ENCODE measurements at regions not wholly inside any gene's neighbourhood (a gene's known extent, or its start where the extent isn't known, plus 50 kb on each side); places are given as distances from the start of the nearest gene placed in this dataset.
"Not testable (repeated sequence)": the region's sequence is repeated elsewhere in the genome, so short reads cannot be mapped to it uniquely, and the experiment has no call there.

- H3K9me3 Mint-ChIP-seq (ENCODE audit: low read depth, unreplicated experiment); H3K36me3 Mint-ChIP-seq (ENCODE audit: insufficient read depth, unreplicated experiment); H3K27ac Mint-ChIP-seq (ENCODE audit: unreplicated experiment); H3K4me3 Mint-ChIP-seq (ENCODE audit: low read depth, unreplicated experiment); BruUV-seq (replicated peaks); H3K27me3 Mint-ChIP-seq (ENCODE audit: unreplicated experiment); CTCF ChIA-PET; H3K4me1 Mint-ChIP-seq (ENCODE audit: low read depth, unreplicated experiment); DNase-seq; intact Hi-C loops (cut with micrococcal nuclease; ENCODE audit: unreplicated experiment): not testable (repeated sequence)
Observed at GRCh38 chr18:14989569-14989968, 241.6 kb downstream of the ANKRD30B start.

GRCh38 chr18:14991934-14992445, 244.0 kb downstream of the ANKRD30B start:
- H3K4me1 Mint-ChIP-seq (ENCODE audit: low read depth, unreplicated experiment); CTCF ChIA-PET; H3K4me3 Mint-ChIP-seq (ENCODE audit: low read depth, unreplicated experiment); H3K27me3 Mint-ChIP-seq (ENCODE audit: unreplicated experiment); DNase-seq; intact Hi-C loops (cut with micrococcal nuclease; ENCODE audit: unreplicated experiment); H3K27ac Mint-ChIP-seq (ENCODE audit: unreplicated experiment); H3K36me3 Mint-ChIP-seq (ENCODE audit: insufficient read depth, unreplicated experiment); H3K9me3 Mint-ChIP-seq (ENCODE audit: low read depth, unreplicated experiment); BruUV-seq (replicated peaks): not testable (repeated sequence)
- TF ChIP-seq CTCF (IDR thresholded peaks at IDR 0.05; ENCODE audit: unreplicated experiment), result peak; percentile 16

GRCh38 chr18:14992758-14993157, 244.8 kb downstream of the ANKRD30B start:
- DNase-seq; CTCF ChIA-PET; H3K27me3 Mint-ChIP-seq (ENCODE audit: unreplicated experiment); BruUV-seq (replicated peaks); H3K36me3 Mint-ChIP-seq (ENCODE audit: insufficient read depth, unreplicated experiment); H3K9me3 Mint-ChIP-seq (ENCODE audit: low read depth, unreplicated experiment); H3K4me3 Mint-ChIP-seq (ENCODE audit: low read depth, unreplicated experiment); H3K4me1 Mint-ChIP-seq (ENCODE audit: low read depth, unreplicated experiment); H3K27ac Mint-ChIP-seq (ENCODE audit: unreplicated experiment); intact Hi-C loops (cut with micrococcal nuclease; ENCODE audit: unreplicated experiment): not testable (repeated sequence)

GRCh38 chr18:14995023-14995422, 247.1 kb downstream of the ANKRD30B start:
- H3K27me3 Mint-ChIP-seq (ENCODE audit: unreplicated experiment); intact Hi-C loops (cut with micrococcal nuclease; ENCODE audit: unreplicated experiment); H3K4me1 Mint-ChIP-seq (ENCODE audit: low read depth, unreplicated experiment); BruUV-seq (replicated peaks); H3K4me3 Mint-ChIP-seq (ENCODE audit: low read depth, unreplicated experiment); H3K9me3 Mint-ChIP-seq (ENCODE audit: low read depth, unreplicated experiment); H3K36me3 Mint-ChIP-seq (ENCODE audit: insufficient read depth, unreplicated experiment); H3K27ac Mint-ChIP-seq (ENCODE audit: unreplicated experiment); CTCF ChIA-PET; DNase-seq: not testable (repeated sequence)

GRCh38 chr18:14997357-14997756, 249.4 kb downstream of the ANKRD30B start:
- Mint-ChIP-seq H3K36me3 (ENCODE audit: insufficient read depth, unreplicated experiment) (no peaks in the 10 kb centered on the region), H3K27ac (ENCODE audit: unreplicated experiment) (no peak overlapping the region), H3K27me3 (ENCODE audit: unreplicated experiment) (no peaks in the 10 kb centered on the region), H3K4me3 (ENCODE audit: low read depth, unreplicated experiment) (no peak overlapping the region), H3K4me1 (ENCODE audit: low read depth, unreplicated experiment) (no peaks in the 10 kb centered on the region), H3K9me3 (ENCODE audit: low read depth, unreplicated experiment) (peaks cover 5% of the 10 kb centered on the region)
- TF ChIP-seq CTCF (IDR thresholded peaks at IDR 0.05; ENCODE audit: unreplicated experiment), result no peak
- DNase-seq, result no peak
- intact Hi-C loops (cut with micrococcal nuclease; ENCODE audit: unreplicated experiment), result no loop called here
- CTCF ChIA-PET, result no interaction called here
- no TSS peak for BruUV-seq (replicated peaks)

GRCh38 chr18:14997899-14998298, 249.9 kb downstream of the ANKRD30B start:
- H3K9me3 Mint-ChIP-seq (ENCODE audit: low read depth, unreplicated experiment); H3K27me3 Mint-ChIP-seq (ENCODE audit: unreplicated experiment); CTCF ChIA-PET; H3K27ac Mint-ChIP-seq (ENCODE audit: unreplicated experiment); H3K4me3 Mint-ChIP-seq (ENCODE audit: low read depth, unreplicated experiment); H3K4me1 Mint-ChIP-seq (ENCODE audit: low read depth, unreplicated experiment); BruUV-seq (replicated peaks); intact Hi-C loops (cut with micrococcal nuclease; ENCODE audit: unreplicated experiment); H3K36me3 Mint-ChIP-seq (ENCODE audit: insufficient read depth, unreplicated experiment); DNase-seq: not testable (repeated sequence)

GRCh38 chr18:14998360-14999042, 250.5 kb downstream of the ANKRD30B start:
- H3K4me3 Mint-ChIP-seq (ENCODE audit: low read depth, unreplicated experiment); CTCF ChIA-PET; BruUV-seq (replicated peaks); DNase-seq; H3K4me1 Mint-ChIP-seq (ENCODE audit: low read depth, unreplicated experiment); H3K9me3 Mint-ChIP-seq (ENCODE audit: low read depth, unreplicated experiment); H3K27ac Mint-ChIP-seq (ENCODE audit: unreplicated experiment); H3K36me3 Mint-ChIP-seq (ENCODE audit: insufficient read depth, unreplicated experiment); H3K27me3 Mint-ChIP-seq (ENCODE audit: unreplicated experiment); intact Hi-C loops (cut with micrococcal nuclease; ENCODE audit: unreplicated experiment): not testable (repeated sequence)
